ENCODE measurements at regions not wholly inside any gene's neighbourhood (a gene's known extent, or its start where the extent isn't known, plus 50 kb on each side); places are given as distances from the start of the nearest gene placed in this dataset.

- no peak for DNase-seq (ENCODE audit: low spot score)
- no peak for TF ChIP-seq CTCF (IDR thresholded peaks at IDR 0.05; ENCODE audit: extremely low read depth, missing control alignments)
Observed at GRCh38 chr2:21262426-21262940, 138.7 kb downstream of the TDRD15 start.

- DNase-seq (ENCODE audit: low spot score), result no peak
- TF ChIP-seq CTCF (IDR thresholded peaks at IDR 0.05; ENCODE audit: extremely low read depth, missing control alignments), result no peak
Observed at GRCh38 chr2:21263622-21264021, 139.9 kb downstream of the TDRD15 start.

GRCh38 chr2:21265752-21266151 is 142.0 kb downstream of the TDRD15 start:
- TF ChIP-seq CTCF (IDR thresholded peaks at IDR 0.05; ENCODE audit: extremely low read depth, missing control alignments), result no peak
- no peak for DNase-seq (ENCODE audit: low spot score)

GRCh38 chr2:21267232-21267835 is 143.6 kb downstream of the TDRD15 start:
- TF ChIP-seq CTCF (IDR thresholded peaks at IDR 0.05; ENCODE audit: extremely low read depth, missing control alignments), result no peak
- DNase-seq (ENCODE audit: low spot score), result no peak

GRCh38 chr2:21268197-21268877 is 144.6 kb downstream of the TDRD15 start:
- TF ChIP-seq CTCF (IDR thresholded peaks at IDR 0.05; ENCODE audit: extremely low read depth, missing control alignments), result no peak
- no peak for DNase-seq (ENCODE audit: low spot score)

- no peak for TF ChIP-seq CTCF (IDR thresholded peaks at IDR 0.05; ENCODE audit: extremely low read depth, missing control alignments)
- DNase-seq (ENCODE audit: low spot score), result no peak
Observed at GRCh38 chr2:21268878-21269224, 145.1 kb downstream of the TDRD15 start.

- no peak for TF ChIP-seq CTCF (IDR thresholded peaks at IDR 0.05; ENCODE audit: extremely low read depth, missing control alignments)
- no peak for DNase-seq (ENCODE audit: low spot score)
Observed at GRCh38 chr2:21269382-21269781, 145.6 kb downstream of the TDRD15 start.

Data from GM20000 (cell line).